ENCODE measurements at regions not wholly inside any gene's neighbourhood (a gene's known extent, or its start where the extent isn't known, plus 50 kb on each side); places are given as distances from the start of the nearest gene placed in this dataset.

GRCh38 chr10:56561336-56561735 lies 200.3 kb upstream of the ZWINT start:
- TF ChIP-seq CTCF (optimal IDR thresholded peaks at IDR 0.05 in 1 of 3, IDR thresholded peaks at IDR 0.05 in 1 of 3, conservative IDR thresholded peaks at IDR 0.05 in 1 of 3; ENCODE audit: extremely low read depth in 1 of 3, insufficient read depth in 2 of 3, low read length in 3 of 3) (no peak), EZH2 (IDR thresholded peaks at IDR 0.05; ENCODE audit: low read length) (no peak)

Measured in keratinocyte (primary cell).